ENCODE measurements at regions not wholly inside any gene's neighbourhood (a gene's known extent, or its start where the extent isn't known, plus 50 kb on each side); places are given as distances from the start of the nearest gene placed in this dataset.

- H3K9ac ChIP-seq (replicated peaks; ENCODE audit: extremely low read depth, insufficient read depth, low read length): no peak overlapping the region
- intact Hi-C loops (cut with micrococcal nuclease) (no loop called here), dilution Hi-C loops (cut with MboI; ENCODE audit: extremely low pct_ligation_motif_present, low sequenced_read_pairs) (no loop called here)
- BruUV-seq (replicated peaks): no TSS peak
- H3K9me1 ChIP-seq (replicated peaks; ENCODE audit: control insufficient read depth, extremely low read depth, insufficient read depth, low read length): no peaks in the 10 kb centered on the region
- no peaks in the 10 kb centered on the region for H3K4me1 ChIP-seq (ENCODE audit: control insufficient read depth, extremely low read depth, insufficient read depth, low read length)
- H3K27me3 ChIP-seq (ENCODE audit: control insufficient read depth in 2 of 2, insufficient read depth in 2 of 2, low read length in 2 of 2): no peaks in the 10 kb centered on the region
- no peaks in the 10 kb centered on the region for H3K9me3 ChIP-seq (replicated peaks; ENCODE audit: control insufficient read depth, insufficient read depth, low read length)
- no peaks in the 10 kb centered on the region for H4K20me1 ChIP-seq (replicated peaks; ENCODE audit: control insufficient read depth, extremely low read depth, insufficient read depth, low read length)
- H3K4me2 ChIP-seq (ENCODE audit: insufficient read depth, low read length): no peak overlapping the region
- no peak overlapping the region for H2AFZ ChIP-seq (ENCODE audit: low read depth, low read length)
- TF ChIP-seq POLR2A (IDR thresholded peaks at IDR 0.05; ENCODE audit: low read depth, low read length) (no peak), GATA2 (IDR thresholded peaks at IDR 0.05; ENCODE audit: insufficient read depth, insufficient read length, low read depth, low read length) (no peak), JUN (IDR thresholded peaks at IDR 0.05; ENCODE audit: borderline replicate concordance, insufficient read depth, insufficient read length, low read depth) (no peak), MYC (IDR thresholded peaks at IDR 0.05; ENCODE audit: low read depth, low read length) (no peak), CTCF (IDR thresholded peaks at IDR 0.05; ENCODE audit: extremely low read depth in 1 of 2, insufficient read depth in 1 of 2, low read depth in 1 of 2, low read length in 2 of 2) (no peak)
- no peak overlapping the region for H3K4me3 ChIP-seq (replicated peaks in 1 of 3; ENCODE audit: insufficient read depth in 1 of 3, low read depth in 1 of 3, low read length in 3 of 3)
- CTCF ChIA-PET: no interaction called here
- POLR2A ChIA-PET: no interaction called here
- no peak overlapping the region for H3K27ac ChIP-seq (ENCODE audit: insufficient read depth, low read depth, low read length)
- no peaks in the 10 kb centered on the region for H3K79me2 ChIP-seq (ENCODE audit: control insufficient read depth, insufficient read depth, low read length)
- DNase-seq (ENCODE audit: low read depth, low spot score): no peak
- no peak for FAIRE-seq
- H3K36me3 ChIP-seq (ENCODE audit: control insufficient read depth in 2 of 2, extremely low read depth in 1 of 2, insufficient read depth in 2 of 2, low read length in 2 of 2): no peaks in the 10 kb centered on the region
Measured at GRCh38 chr5:125140220-125140619, 393.8 kb upstream of the ZNF608 start.

GRCh38 chr5:125140855-125141254 is 394.4 kb upstream of the ZNF608 start:
- no peaks in the 10 kb centered on the region for H3K9me1 ChIP-seq (replicated peaks; ENCODE audit: control insufficient read depth, extremely low read depth, insufficient read depth, low read length)
- H2AFZ ChIP-seq (ENCODE audit: low read depth, low read length): no peak overlapping the region
- H3K79me2 ChIP-seq (ENCODE audit: control insufficient read depth, insufficient read depth, low read length): no peaks in the 10 kb centered on the region
- no peak overlapping the region for H3K4me3 ChIP-seq (replicated peaks in 1 of 3; ENCODE audit: insufficient read depth in 1 of 3, low read depth in 1 of 3, low read length in 3 of 3)
- dilution Hi-C loops (cut with MboI; ENCODE audit: extremely low pct_ligation_motif_present, low sequenced_read_pairs): no loop called here
- POLR2A ChIA-PET: no interaction called here
- DNase-seq (ENCODE audit: low read depth, low spot score): peak; percentile 78
- CTCF ChIA-PET: interaction anchor here (1.4 kb wide), 1 partner anchor 22 kb away, joined by 3 read pairs; no protein-coding TSS in a partner anchor
- no peaks in the 10 kb centered on the region for H3K27me3 ChIP-seq (ENCODE audit: control insufficient read depth in 2 of 2, insufficient read depth in 2 of 2, low read length in 2 of 2)
- H3K36me3 ChIP-seq (ENCODE audit: control insufficient read depth in 2 of 2, extremely low read depth in 1 of 2, insufficient read depth in 2 of 2, low read length in 2 of 2): no peaks in the 10 kb centered on the region
- H3K27ac ChIP-seq (ENCODE audit: insufficient read depth, low read depth, low read length): no peak overlapping the region
- H3K9me3 ChIP-seq (replicated peaks; ENCODE audit: control insufficient read depth, insufficient read depth, low read length): no peaks in the 10 kb centered on the region
- peak; percentile 76 for FAIRE-seq
- no peak overlapping the region for H3K9ac ChIP-seq (replicated peaks; ENCODE audit: extremely low read depth, insufficient read depth, low read length)
- no peak for TF ChIP-seq POLR2A (IDR thresholded peaks at IDR 0.05; ENCODE audit: low read depth, low read length)
- no peak for TF ChIP-seq GATA2 (IDR thresholded peaks at IDR 0.05; ENCODE audit: insufficient read depth, insufficient read length, low read depth, low read length)
- no peak for TF ChIP-seq CTCF (IDR thresholded peaks at IDR 0.05; ENCODE audit: extremely low read depth in 1 of 2, insufficient read depth in 1 of 2, low read depth in 1 of 2, low read length in 2 of 2)
- no peak for TF ChIP-seq POLR2AphosphoS5 (IDR thresholded peaks at IDR 0.05; ENCODE audit: insufficient read depth, low read depth, low read length)
- no peak overlapping the region for H3K4me2 ChIP-seq (ENCODE audit: insufficient read depth, low read length)
- H4K20me1 ChIP-seq (replicated peaks; ENCODE audit: control insufficient read depth, extremely low read depth, insufficient read depth, low read length): no peaks in the 10 kb centered on the region
- intact Hi-C loops (cut with micrococcal nuclease): no loop called here
- no peaks in the 10 kb centered on the region for H3K4me1 ChIP-seq (ENCODE audit: control insufficient read depth, extremely low read depth, insufficient read depth, low read length)
- no TSS peak for BruUV-seq (replicated peaks)

Data from endothelial cell of umbilical vein (primary cell).